SK-N-SH treated with all-trans-retinoic acid at 6 μM for 48 hours (cell line): ENCODE measurements at regions not wholly inside any gene's neighbourhood (a gene's known extent, or its start where the extent isn't known, plus 50 kb on each side); places are given as distances from the start of the nearest gene placed in this dataset.

ENCODE experiments used
- ARNTL ChIP-seq: fragments of 450-650 bp; formaldehyde crosslinking; IDR thresholded peaks from 2 replicates; pipeline ENCODE4 v1.5.0; 2020; ENCODE audit warnings: low read depth, mild to moderate bottlenecking, moderate library complexity, borderline replicate concordance
- BACH2 ChIP-seq: fragments of 250-450 bp; sonication (Bioruptor Pico); IDR thresholded peaks from 2 replicates; pipeline ENCODE4 v1.9.0; 2021; ENCODE audit warnings: mild to moderate bottlenecking, borderline replicate concordance
- CREB5 ChIP-seq: fragments of 250-450 bp; sonication (Bioruptor Pico); IDR thresholded peaks from 2 replicates; pipeline ENCODE4 v1.5.1; 2020; ENCODE audit warnings: low read depth, mild to moderate bottlenecking, moderate library complexity
- CSDC2 ChIP-seq: fragments of 250-450 bp; sonication (Bioruptor Pico); IDR thresholded peaks from 2 replicates; pipeline ENCODE4 v1.5.0; 2020; ENCODE audit warnings: mild to moderate bottlenecking, moderate library complexity
- CSRNP3 ChIP-seq: fragments of 250-450 bp; sonication (Bioruptor Pico); IDR thresholded peaks from 2 replicates; pipeline ENCODE4 v1.5.1; 2021; ENCODE audit warnings: mild to moderate bottlenecking, moderate library complexity
- OSR1 ChIP-seq: fragments of 250-450 bp; sonication (Bioruptor Pico); IDR thresholded peaks from 2 replicates; pipeline ENCODE4 v1.8.0; 2022; ENCODE audit warnings: moderate library complexity, mild to moderate bottlenecking, inconsistent platforms
- PATZ1 ChIP-seq: fragments of 250-450 bp; sonication (Bioruptor Pico); IDR thresholded peaks from 2 replicates; pipeline ENCODE4 v1.8.0; 2020; ENCODE audit warnings: mild to moderate bottlenecking, moderate library complexity, borderline replicate concordance
- POU6F1 ChIP-seq: fragments of 250-450 bp; sonication (Bioruptor Pico); IDR thresholded peaks from 2 replicates; pipeline ENCODE4 v1.8.0; 2021; ENCODE audit warnings: low read depth, mild to moderate bottlenecking, moderate library complexity, borderline replicate concordance
- PPARA ChIP-seq: fragments of 250-450 bp; sonication (Bioruptor Pico); IDR thresholded peaks from 2 replicates; pipeline ENCODE4 v1.5.0; 2020; ENCODE audit warnings: mild to moderate bottlenecking, borderline replicate concordance
- RARB ChIP-seq: fragments of 250-450 bp; sonication (Bioruptor Pico); IDR thresholded peaks from 2 replicates; pipeline ENCODE4 v1.8.0; 2021; ENCODE audit warnings: mild to moderate bottlenecking, moderate library complexity
- TCF4 ChIP-seq: fragments of 250-450 bp; sonication (Bioruptor Pico); IDR thresholded peaks from 2 replicates; pipeline ENCODE4 v1.8.0; 2021; ENCODE audit warnings: mild to moderate bottlenecking, moderate library complexity, borderline replicate concordance
- ZFP3 ChIP-seq: fragments of 250-450 bp; sonication (Bioruptor Pico); IDR thresholded peaks from 2 replicates; pipeline ENCODE4 v1.5.0; 2020; ENCODE audit warnings: mild to moderate bottlenecking, moderate library complexity
- ZFP30 ChIP-seq: fragments of 450-650 bp; formaldehyde crosslinking; IDR thresholded peaks from 2 replicates; pipeline ENCODE4 v1.5.0; 2022; ENCODE audit warnings: mild to moderate bottlenecking, moderate library complexity
- ZNF8 ChIP-seq: fragments of 450-650 bp; formaldehyde crosslinking; IDR thresholded peaks from 2 replicates; pipeline ENCODE4 v1.5.0; 2020; ENCODE audit warnings: mild to moderate bottlenecking, moderate library complexity

- TF ChIP-seq CREB5 (no peak), ARNTL (CRISPR knock-in tag) (no peak), PPARA (CRISPR knock-in tag) (no peak), PATZ1 (CRISPR knock-in tag) (no peak), BACH2 (CRISPR knock-in tag) (no peak), CSDC2 (CRISPR knock-in tag) (no peak), ZFP3 (CRISPR knock-in tag) (no peak), ZNF8 (CRISPR knock-in tag) (no peak), POU6F1 (CRISPR knock-in tag) (no peak), CSRNP3 (CRISPR knock-in tag) (no peak), ZFP30 (no peak), OSR1 (CRISPR knock-in tag) (no peak), TCF4 (no peak), RARB (CRISPR knock-in tag) (no peak)
Measured at GRCh38 chr18:8556424-8556823, 52.8 kb upstream of the RAB12 start.
